SK-N-SH (cell line): ENCODE measurements at regions not wholly inside any gene's neighbourhood (a gene's known extent, or its start where the extent isn't known, plus 50 kb on each side); places are given as distances from the start of the nearest gene placed in this dataset.

Experiments
- CTCF ChIA-PET: fragments of 300-600, 350-600 bp; formaldehyde crosslinking; extraction: SDS; loops from one replicate; lab custom pipeline; 2021; lab: Yijun Ruan, JAX
- POLR2A ChIA-PET: fragments of 350-600 bp; sonication (Branson Sonifier 250); formaldehyde crosslinking; extraction: SDS; loops from one replicate; lab custom pipeline; 2020; ENCODE audit warnings: antibody characterized with exemption, inconsistent platforms; lab: Yijun Ruan, JAX
- DNase-seq: peaks from one replicate; pipeline ENCODE4 v3.0.0; 2012
- H2AFZ ChIP-seq: fragments of 200-600 bp; sonication (generic); 2 replicates; pipeline ENCODE4 v1.8.1; 2016; ENCODE audit warnings: antibody characterized with exemption, mild to moderate bottlenecking, low read depth
- H3F3A ChIP-seq: fragments of 200-600 bp; sonication (generic); replicated peaks from 2 replicates; pipeline ENCODE3; 2016; ENCODE audit warnings: antibody characterized with exemption, mild to moderate bottlenecking; ENCODE audit not compliant: insufficient read depth
- H3K27ac ChIP-seq, 2 experiments: fragments of 200-500 bp in 1 of 2; fragments of 200-600 bp in 1 of 2; sonication (Bioruptor generic) in 1 of 2; sonication (generic), shearing (Covaris generic) in 1 of 2; 2 replicates each; pipeline versions ENCODE4 v1.5.1 to v1.6.1; 2014 to 2016; ENCODE audit warnings: low read depth in 2 of 2, inconsistent platforms in 1 of 2, low read length in 1 of 2, mild to moderate bottlenecking in 1 of 2, mixed read lengths in 1 of 2
- H3K27me3 ChIP-seq: fragments of 200-600 bp; sonication (generic), shearing (Covaris generic); 2 replicates; pipeline ENCODE4 v1.6.1; 2016; ENCODE audit warnings: mixed run types; ENCODE audit not compliant: insufficient read depth
- H3K36me3 ChIP-seq, 2 experiments: fragments of 200-500 bp in 1 of 2; fragments of 200-600 bp in 1 of 2; sonication (Bioruptor generic) in 1 of 2; sonication (generic) in 1 of 2; replicated peaks in 1 of 2; 2 replicates each; pipeline versions ENCODE3 to v1.5.1; 2014 to 2016; ENCODE audit warnings: low read length in 1 of 2, mild to moderate bottlenecking in 1 of 2; ENCODE audit not compliant: insufficient read depth in 2 of 2, control insufficient read depth in 1 of 2
- H3K4me1 ChIP-seq, 2 experiments: fragments of 200-500 bp in 1 of 2; fragments of 200-600 bp in 1 of 2; sonication (Bioruptor generic) in 1 of 2; sonication (generic), shearing (Covaris generic) in 1 of 2; 2 replicates each; pipeline versions ENCODE4 v1.5.1 to v1.6.1; 2014 to 2016; ENCODE audit warnings: low read depth in 1 of 2, low read length in 1 of 2, mixed run types in 1 of 2; ENCODE audit not compliant: insufficient read depth in 2 of 2, control insufficient read depth in 1 of 2
- H3K4me2 ChIP-seq: fragments of 200-600 bp; sonication (generic), shearing (Covaris generic); 2 replicates; pipeline ENCODE4 v1.6.1; 2017; ENCODE audit warnings: mixed run types
- H3K4me3 ChIP-seq, 2 experiments: fragments of 200-500 bp in 1 of 2; fragments of 200-600 bp in 1 of 2; sonication (Bioruptor generic) in 1 of 2; sonication (generic), shearing (Covaris generic) in 1 of 2; 2 replicates each; pipeline versions ENCODE4 v1.5.1 to v1.8.1; 2014 to 2016; ENCODE audit warnings: low read depth in 2 of 2, inconsistent platforms in 1 of 2, low read length in 1 of 2, mild to moderate bottlenecking in 1 of 2, mixed read lengths in 1 of 2, moderate library complexity in 1 of 2
- H3K79me2 ChIP-seq: fragments of 200-600 bp; sonication (generic); 2 replicates; pipeline ENCODE4 v1.8.1; 2017; ENCODE audit warnings: mild to moderate bottlenecking; ENCODE audit not compliant: insufficient read depth
- H3K9ac ChIP-seq: fragments of 200-600 bp; sonication (generic); 2 replicates; pipeline ENCODE4 v1.6.1; 2017; ENCODE audit warnings: mixed run types
- H3K9me2 ChIP-seq: fragments of 200-600 bp; sonication (generic); 2 replicates; pipeline ENCODE4 v1.6.1; 2017; ENCODE audit warnings: mixed run types
- H3K9me3 ChIP-seq: fragments of 200-600 bp; sonication (generic); 2 replicates; pipeline ENCODE4 v1.6.1; 2017; ENCODE audit warnings: mixed run types, mild to moderate bottlenecking, moderate library complexity
- H4K20me1 ChIP-seq: fragments of 200-600 bp; sonication (generic); 2 replicates; pipeline ENCODE4 v1.6.1; 2017; ENCODE audit warnings: mild to moderate bottlenecking, mixed run types; ENCODE audit not compliant: insufficient read depth
- CHD2 ChIP-seq: fragments of 150-350 bp; IDR thresholded peaks from 2 replicates; pipeline ENCODE4 v1.6.1; 2018; ENCODE audit warnings: low read length; ENCODE audit not compliant: partially characterized antibody
- CTCF ChIP-seq: fragments of 200-600 bp; sonication (generic); IDR thresholded peaks from 2 replicates; pipeline ENCODE4 v1.6.1; 2017; ENCODE audit warnings: antibody characterized with exemption, mild to moderate bottlenecking, moderate library complexity
- EP300 ChIP-seq, 2 experiments: IDR thresholded peaks; 2 replicates each; pipeline versions ENCODE4 v1.4.0 to v1.6.1; 2012; ENCODE audit warnings: borderline replicate concordance in 1 of 2, low read depth in 1 of 2, low read length in 1 of 2
- EZH2phosphoT487 ChIP-seq: fragments of 200-600 bp; sonication (generic); IDR thresholded peaks from 2 replicates; pipeline ENCODE4 v1.6.1; 2017; ENCODE audit warnings: low read depth, mixed run types, mild to moderate bottlenecking, antibody characterized with exemption, moderate library complexity, borderline replicate concordance
- FOXJ3 ChIP-seq: sonication (generic); formaldehyde crosslinking; IDR thresholded peaks from 2 replicates; pipeline ENCODE4 v1.5.1; 2020; ENCODE audit warnings: mild to moderate bottlenecking, missing genetic modification reagents
- GATA2 ChIP-seq: sonication (generic); formaldehyde crosslinking; IDR thresholded peaks from 2 replicates; pipeline ENCODE4 v1.5.0; 2020; ENCODE audit warnings: mild to moderate bottlenecking, missing genetic modification reagents
- IRF3 ChIP-seq: fragments of 150-350 bp; IDR thresholded peaks from 2 replicates; pipeline ENCODE4 v1.6.1; 2016; ENCODE audit warnings: mild to moderate bottlenecking, low read depth, low read length
- JUND ChIP-seq: IDR thresholded peaks from 2 replicates; pipeline ENCODE4 v1.4.0; 2012
- MXI1 ChIP-seq: IDR thresholded peaks from 2 replicates; pipeline ENCODE4 v1.6.1; 2012; ENCODE audit warnings: mild to moderate bottlenecking, low read depth, low read length, improper control_type of control experiment
- NRF1 ChIP-seq: IDR thresholded peaks from 2 replicates; pipeline ENCODE4 v1.6.1; 2012; ENCODE audit warnings: low read depth, mild to moderate bottlenecking, low read length
- REST ChIP-seq: IDR thresholded peaks from 2 replicates; pipeline ENCODE4 v1.6.1; 2012; ENCODE audit warnings: mild to moderate bottlenecking, low read depth, low read length, moderate library complexity
- SIN3A ChIP-seq: IDR thresholded peaks from 2 replicates; pipeline ENCODE4 v1.6.1; 2012; ENCODE audit warnings: low read depth, mild to moderate bottlenecking, low read length, moderate library complexity, borderline replicate concordance
- TAF1 ChIP-seq: IDR thresholded peaks from 2 replicates; pipeline ENCODE4 v1.6.1; 2012; ENCODE audit warnings: low read depth, mild to moderate bottlenecking, low read length, moderate library complexity, borderline replicate concordance
- TEAD4 ChIP-seq: IDR thresholded peaks from 2 replicates; pipeline ENCODE4 v1.4.0; 2012; ENCODE audit warnings: mild to moderate bottlenecking, borderline replicate concordance; ENCODE audit not compliant: insufficient read depth
- YY1 ChIP-seq: IDR thresholded peaks from 2 replicates; pipeline ENCODE4 v1.4.0; 2012; ENCODE audit warnings: low read depth, mild to moderate bottlenecking
- WGBS: methylation state at CpG from one replicate; pipeline ENCODE4 v1.1.6; 2017; ENCODE audit warnings: low lambda C conversion rate; 5-methylcytosine and 5-hydroxymethylcytosine counted together

- Histone ChIP-seq H3K36me3 (no peaks in the 10 kb centered on the region), H3K27ac (peak overlapping the region in 1 of 2 experiments; percentile 11; a peak in 2 of 4 replicates), H3K4me1 (no peaks in the 10 kb centered on the region), H3F3A (peaks cover 6% of the 10 kb centered on the region), H3K27me3 (no peaks in the 10 kb centered on the region), H3K9ac (no peak overlapping the region), H3K4me2 (0 out of 2 replicates have a peak overlapping the region, but pooled peaks have one; percentile 11), H3K9me3 (no peaks in the 10 kb centered on the region), H3K9me2 (no peaks in the 10 kb centered on the region), H3K4me3 (no peak overlapping the region), H2AFZ (peak overlapping the region; percentile 41; the same call in 1 of the 2 replicates), H4K20me1 (no peaks in the 10 kb centered on the region), H3K79me2 (no peaks in the 10 kb centered on the region)
- DNase-seq, result no peak
- CTCF ChIA-PET, result no interaction called here
- POLR2A ChIA-PET, result no interaction called here
- 5% methylated on average over 3 of the region's 3 CpGs for WGBS
- TF ChIP-seq EP300 (IDR thresholded peaks at IDR 0.05; ENCODE audit: borderline replicate concordance in 1 of 2, low read depth in 1 of 2, low read length in 1 of 2) (no peak), REST (no peak), IRF3 (no peak), CHD2 (no peak), GATA2 (no peak), JUND (no peak)
Observed at GRCh38 chr2:146873646-146874259, 971.1 kb upstream of the ACVR2A start.

GRCh38 chr2:146873056-146873455 lies 971.8 kb upstream of the ACVR2A start:
- no peak for DNase-seq
- no peaks in the 10 kb centered on the region for H3K79me2 ChIP-seq
- H3F3A ChIP-seq, result peaks cover 6% of the 10 kb centered on the region
- no peaks in the 10 kb centered on the region for H3K9me3 ChIP-seq
- H3K9ac ChIP-seq, result no peak overlapping the region
- no peak overlapping the region for H3K27ac ChIP-seq
- POLR2A ChIA-PET, result no interaction called here
- no peak overlapping the region for H3K4me2 ChIP-seq
- H3K4me3 ChIP-seq, result no peak overlapping the region
- H3K4me1 ChIP-seq, result no peaks in the 10 kb centered on the region
- no peaks in the 10 kb centered on the region for H3K36me3 ChIP-seq
- no peak overlapping the region for H2AFZ ChIP-seq
- 13% methylated on average over 2 of the region's 2 CpGs for WGBS
- no peaks in the 10 kb centered on the region for H3K9me2 ChIP-seq
- no peaks in the 10 kb centered on the region for H3K27me3 ChIP-seq
- no peaks in the 10 kb centered on the region for H4K20me1 ChIP-seq
- CTCF ChIA-PET, result no interaction called here
- no peak for TF ChIP-seq TEAD4
- no peak for TF ChIP-seq NRF1
- TF ChIP-seq REST, result no peak
- no peak for TF ChIP-seq CHD2
- TF ChIP-seq SIN3A, result no peak
- no peak for TF ChIP-seq FOXJ3 (CRISPR knock-in tag)
- TF ChIP-seq TAF1, result no peak
- no peak for TF ChIP-seq MXI1
- no peak for TF ChIP-seq YY1
- no peak for TF ChIP-seq CTCF
- no peak for TF ChIP-seq EZH2phosphoT487
